Pancreas (tissue), 10 donors: ENCODE measurements at regions not wholly inside any gene's neighbourhood (a gene's known extent, or its start where the extent isn't known, plus 50 kb on each side); places are given as distances from the start of the nearest gene placed in this dataset.
A peak's percentile ranks its signal among the peaks of the same experiment; 100 is the strongest.

Source experiments
- ATAC-seq, 4 donors: fragments of 200-7000 bp; cut with Tn5 transposase; one replicate each; pipeline versions ENCODE4 v1.8.0 to v1.9.1; 2020; ENCODE audit warnings: mild to moderate bottlenecking in 4 of 4, moderate library complexity in 4 of 4
- DNase-seq, 6 donors: peaks; one replicate each; pipeline ENCODE4 v3.0.0-alpha.2; 2020
- FAIRE-seq: peaks from 2 replicates; lab custom pipeline; 2012; peaks lifted over from hg19 to GRCh38; lab: Jason Lieb, UNC
- H3K27ac ChIP-seq, 4 donors: fragments of 200-600 bp; sonication (generic); 1 replicate in 3 of 4; 2 replicates in 1 of 4; pipeline versions ENCODE4 v1.5.0 to v1.8.0; 2020
- H3K27me3 ChIP-seq, 4 donors: fragments of 200-600 bp; one replicate each; pipeline ENCODE4 v1.8.0; 2021
- H3K36me3 ChIP-seq, 3 donors: fragments of 200-600 bp; sonication (generic) in 1 of 3; one replicate each; pipeline versions ENCODE4 v1.5.0 to v1.8.0; 2020 to 2021
- H3K4me1 ChIP-seq, 3 donors: fragments of 200-600 bp; one replicate each; pipeline ENCODE4 v1.8.0; 2021
- H3K4me3 ChIP-seq, 4 donors: fragments of 200-600 bp; sonication (generic) in 2 of 4; one replicate each; pipeline versions ENCODE4 v1.5.0 to v1.8.0; 2020 to 2021
- H3K9me3 ChIP-seq, 4 donors: fragments of 200-600 bp; one replicate each; pipeline ENCODE4 v1.8.0; 2021
- CTCF ChIP-seq, 4 donors: fragments of 200-600 bp; sonication (generic) in 3 of 4; IDR thresholded peaks; one replicate each; pipeline versions ENCODE4 v1.5.0 to v1.8.0; 2021; ENCODE audit warnings: antibody characterized with exemption in 4 of 4
- WGBS, 2 donors: extraction: QIAGEN DNeasy Blood & Tissue Kit; methylation state at CpG; one replicate each; pipeline ENCODE4 v1.1.7; 2013; 5-methylcytosine and 5-hydroxymethylcytosine counted together
- intact Hi-C, 3 donors: fragments of 100-400 bp; cut with DNase I; formaldehyde crosslinking; loops; one replicate each; pipeline versions ENCODE4 v1.11.1 to v1.14.2; 2022
- donor health status: healthy with polysubstance abuse.
- donor health status: DM: no; HTN: no; CAD: no; lungs with moderate emphysema.
- donor health status: DM: no; HTN: no; CAD: no.
- donor health status: control.
- donor health status: control.
- donor health status: Bipolar disorder and iron deficiency.
- donor health status: DM: yes; HTN: yes; CAD: no.
- donor health status: DM: no; HTN: no; CAD: no.
- donor health status: DM: no; HTN: no; CAD: no.
- donor health status: DM: yes; HTN: yes; CAD: no.

- H3K27me3 ChIP-seq: peaks cover 0 to 3% (median 0%) of the 10 kb centered on the region in 4 donors
- no peak overlapping the region for H3K4me3 ChIP-seq
- intact Hi-C loops: no loop called here
- TF ChIP-seq CTCF (IDR thresholded peaks at IDR 0.05): no peak
- no peak for DNase-seq
- no peak for FAIRE-seq
- ATAC-seq: peak in 1 of 4 donors; percentile 59
- no peaks in the 10 kb centered on the region for H3K9me3 ChIP-seq
- H3K4me1 ChIP-seq: no peaks in the 10 kb centered on the region
- no peak overlapping the region for H3K27ac ChIP-seq
- no peaks in the 10 kb centered on the region for H3K36me3 ChIP-seq
Measured at GRCh38 chr17:13917634-13918033, 151.7 kb upstream of the COX10 start.

- DNase-seq (no peak), FAIRE-seq (no peak), ATAC-seq (no peak)
- WGBS, 2 donors: 54 to 56% methylated on average over 4 of the region's 4 CpGs
- TF ChIP-seq CTCF (IDR thresholded peaks at IDR 0.05): no peak
- Histone ChIP-seq H3K36me3 (no peaks in the 10 kb centered on the region), H3K27me3 (peaks cover 0 to 2% (median 0%) of the 10 kb centered on the region in 4 donors), H3K4me3 (no peak overlapping the region), H3K4me1 (no peaks in the 10 kb centered on the region), H3K9me3 (no peaks in the 10 kb centered on the region), H3K27ac (no peak overlapping the region)
- intact Hi-C loops: no loop called here
Measured at GRCh38 chr17:13918247-13918646, 151.1 kb upstream of the COX10 start.

GRCh38 chr17:13919818-13920217, 149.5 kb upstream of the COX10 start:
- Histone ChIP-seq H3K36me3 (no peaks in the 10 kb centered on the region), H3K4me1 (no peaks in the 10 kb centered on the region), H3K4me3 (no peak overlapping the region), H3K27me3 (no peaks in the 10 kb centered on the region), H3K9me3 (no peaks in the 10 kb centered on the region), H3K27ac (no peak overlapping the region)
- FAIRE-seq (no peak), ATAC-seq (peak in 1 of 4 donors; percentile 57), DNase-seq (no peak)
- intact Hi-C loops: no loop called here
- WGBS, 2 donors: 79 to 80% methylated on average over 6 of the region's 6 CpGs
- no peak for TF ChIP-seq CTCF (IDR thresholded peaks at IDR 0.05)

GRCh38 chr17:13920413-13920812, 148.9 kb upstream of the COX10 start:
- Histone ChIP-seq H3K4me3 (no peak overlapping the region), H3K4me1 (no peaks in the 10 kb centered on the region), H3K36me3 (no peaks in the 10 kb centered on the region), H3K27ac (no peak overlapping the region), H3K27me3 (no peaks in the 10 kb centered on the region), H3K9me3 (no peaks in the 10 kb centered on the region)
- no peak for TF ChIP-seq CTCF (IDR thresholded peaks at IDR 0.05)
- intact Hi-C loops: no loop called here
- FAIRE-seq (no peak), DNase-seq (no peak), ATAC-seq (no peak)
- 23 to 32% methylated on average over 3 of the region's 3 CpGs for WGBS, 2 donors

- no peak overlapping the region for H3K4me3 ChIP-seq
- DNase-seq (no peak), ATAC-seq (no peak), FAIRE-seq (no peak)
- H3K27me3 ChIP-seq: no peaks in the 10 kb centered on the region
- intact Hi-C loops: no loop called here
- WGBS, 2 donors: 79 to 82% methylated on average over 19 of the region's 19 CpGs
- H3K27ac ChIP-seq: no peak overlapping the region
- no peaks in the 10 kb centered on the region for H3K9me3 ChIP-seq
- no peaks in the 10 kb centered on the region for H3K36me3 ChIP-seq
- no peak for TF ChIP-seq CTCF (IDR thresholded peaks at IDR 0.05)
- no peaks in the 10 kb centered on the region for H3K4me1 ChIP-seq
Measured at GRCh38 chr17:13921841-13922776, 147.2 kb upstream of the COX10 start.
